PFSK-1 (cell line): ENCODE measurements at regions not wholly inside any gene's neighbourhood (a gene's known extent, or its start where the extent isn't known, plus 50 kb on each side); places are given as distances from the start of the nearest gene placed in this dataset.

Experiments
- FOXP2 ChIP-seq: optimal IDR thresholded peaks from 2 replicates; pipeline ENCODE3; 2011; ENCODE audit warnings: borderline replicate concordance, control low read depth, inconsistent platforms; ENCODE audit not compliant: insufficient read depth; ENCODE audit errors: extremely low read length, extremely low read depth
- POLR2AphosphoS5 ChIP-seq: IDR thresholded peaks from 2 replicates; pipeline ENCODE4 v1.6.1; 2012; ENCODE audit warnings: low read depth, mild to moderate bottlenecking, control low read depth, low read length, moderate library complexity
- SIN3A ChIP-seq: IDR thresholded peaks from 2 replicates; pipeline ENCODE4 v1.6.1; 2012; ENCODE audit warnings: mild to moderate bottlenecking, low read length, moderate library complexity, borderline replicate concordance; ENCODE audit not compliant: insufficient read depth
- TAF1 ChIP-seq: IDR thresholded peaks from 2 replicates; pipeline ENCODE4 v1.6.1; 2012; ENCODE audit warnings: low read length, control low read depth, borderline replicate concordance; ENCODE audit not compliant: insufficient read depth
- TF ChIP-seq, protein P1 (sequence below), 2 experiments: IDR thresholded peaks; 2 replicates each; pipeline versions ENCODE4 v1.6.1 to v1.8.0; 2011 to 2012; ENCODE audit warnings: low read depth in 2 of 2, low read length in 2 of 2, control low read depth in 1 of 2, inconsistent platforms in 1 of 2, mild to moderate bottlenecking in 1 of 2, moderate library complexity in 1 of 2; ENCODE audit not compliant: insufficient read depth in 1 of 2

DNA sequence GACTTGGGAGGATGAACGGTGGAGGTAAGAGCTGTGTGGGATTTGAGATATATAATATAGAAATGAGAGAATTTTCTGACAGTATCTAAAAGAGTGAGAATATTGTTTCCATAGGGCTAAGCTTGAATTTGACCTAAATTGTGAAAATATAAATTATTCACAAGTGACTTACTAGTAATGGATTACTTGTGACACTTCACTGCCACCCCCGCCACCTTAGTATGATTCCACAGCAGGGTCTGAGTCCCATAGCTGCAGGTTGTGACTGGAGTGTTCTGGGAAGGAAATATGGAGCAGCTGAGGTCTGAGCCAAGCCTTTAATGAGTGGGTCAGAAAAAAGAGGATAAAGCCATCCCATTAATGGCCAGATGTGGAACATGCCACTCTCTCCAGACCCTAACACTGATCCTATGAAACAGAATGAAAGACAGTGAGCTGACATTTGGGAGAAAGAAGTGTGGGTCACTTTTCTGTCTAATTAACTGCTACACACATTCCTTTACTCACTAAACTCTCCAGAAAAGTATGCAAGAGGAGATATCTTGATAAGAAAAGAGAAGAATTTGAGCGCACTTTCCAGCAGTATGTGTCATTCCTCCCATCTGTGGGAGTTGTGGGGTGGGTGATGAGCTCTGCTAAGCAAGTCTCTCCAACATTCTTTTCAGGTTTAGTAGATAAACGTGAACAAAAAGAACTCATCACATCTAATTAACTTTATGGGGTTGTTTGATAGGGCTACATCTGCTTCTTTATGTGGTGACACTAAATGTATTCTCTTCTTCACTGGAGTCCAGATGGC lies 1193.4 kb downstream of the SORCS3 start:
- TF ChIP-seq SIN3A (no peak), POLR2AphosphoS5 (no peak), FOXP2 (no peak), TAF1 (no peak)
- TF ChIP-seq, protein P1, sequence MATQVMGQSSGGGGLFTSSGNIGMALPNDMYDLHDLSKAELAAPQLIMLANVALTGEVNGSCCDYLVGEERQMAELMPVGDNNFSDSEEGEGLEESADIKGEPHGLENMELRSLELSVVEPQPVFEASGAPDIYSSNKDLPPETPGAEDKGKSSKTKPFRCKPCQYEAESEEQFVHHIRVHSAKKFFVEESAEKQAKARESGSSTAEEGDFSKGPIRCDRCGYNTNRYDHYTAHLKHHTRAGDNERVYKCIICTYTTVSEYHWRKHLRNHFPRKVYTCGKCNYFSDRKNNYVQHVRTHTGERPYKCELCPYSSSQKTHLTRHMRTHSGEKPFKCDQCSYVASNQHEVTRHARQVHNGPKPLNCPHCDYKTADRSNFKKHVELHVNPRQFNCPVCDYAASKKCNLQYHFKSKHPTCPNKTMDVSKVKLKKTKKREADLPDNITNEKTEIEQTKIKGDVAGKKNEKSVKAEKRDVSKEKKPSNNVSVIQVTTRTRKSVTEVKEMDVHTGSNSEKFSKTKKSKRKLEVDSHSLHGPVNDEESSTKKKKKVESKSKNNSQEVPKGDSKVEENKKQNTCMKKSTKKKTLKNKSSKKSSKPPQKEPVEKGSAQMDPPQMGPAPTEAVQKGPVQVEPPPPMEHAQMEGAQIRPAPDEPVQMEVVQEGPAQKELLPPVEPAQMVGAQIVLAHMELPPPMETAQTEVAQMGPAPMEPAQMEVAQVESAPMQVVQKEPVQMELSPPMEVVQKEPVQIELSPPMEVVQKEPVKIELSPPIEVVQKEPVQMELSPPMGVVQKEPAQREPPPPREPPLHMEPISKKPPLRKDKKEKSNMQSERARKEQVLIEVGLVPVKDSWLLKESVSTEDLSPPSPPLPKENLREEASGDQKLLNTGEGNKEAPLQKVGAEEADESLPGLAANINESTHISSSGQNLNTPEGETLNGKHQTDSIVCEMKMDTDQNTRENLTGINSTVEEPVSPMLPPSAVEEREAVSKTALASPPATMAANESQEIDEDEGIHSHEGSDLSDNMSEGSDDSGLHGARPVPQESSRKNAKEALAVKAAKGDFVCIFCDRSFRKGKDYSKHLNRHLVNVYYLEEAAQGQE (IDR thresholded peaks at IDR 0.05; ENCODE audit: insufficient read depth in 1 of 2, low read depth in 2 of 2, low read length in 2 of 2), result no peak

DNA sequence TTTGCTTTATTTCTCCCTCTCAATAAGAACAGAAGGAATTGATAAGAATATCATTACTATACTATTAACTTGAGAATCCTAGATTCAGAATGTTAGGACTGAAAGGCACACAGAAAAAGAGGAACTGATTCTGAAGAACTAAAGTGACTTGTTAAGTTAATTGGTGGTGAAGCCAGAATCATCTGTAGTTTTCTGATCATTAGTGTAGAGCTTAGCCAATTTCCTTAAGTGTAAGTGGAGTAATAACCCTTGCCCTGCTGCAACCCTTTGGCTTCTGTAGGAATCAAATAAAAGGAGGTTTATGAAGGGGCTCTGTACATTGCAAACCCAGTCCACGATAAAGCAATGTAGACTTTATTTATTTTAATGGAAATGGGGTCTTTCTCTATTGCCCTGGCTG lies 1186.0 kb downstream of the SORCS3 start:
- TF ChIP-seq POLR2AphosphoS5 (no peak), SIN3A (no peak), TAF1 (no peak), FOXP2 (no peak)
- TF ChIP-seq, protein P1 (IDR thresholded peaks at IDR 0.05; ENCODE audit: insufficient read depth in 1 of 2, low read depth in 2 of 2, low read length in 2 of 2), result no peak

DNA sequence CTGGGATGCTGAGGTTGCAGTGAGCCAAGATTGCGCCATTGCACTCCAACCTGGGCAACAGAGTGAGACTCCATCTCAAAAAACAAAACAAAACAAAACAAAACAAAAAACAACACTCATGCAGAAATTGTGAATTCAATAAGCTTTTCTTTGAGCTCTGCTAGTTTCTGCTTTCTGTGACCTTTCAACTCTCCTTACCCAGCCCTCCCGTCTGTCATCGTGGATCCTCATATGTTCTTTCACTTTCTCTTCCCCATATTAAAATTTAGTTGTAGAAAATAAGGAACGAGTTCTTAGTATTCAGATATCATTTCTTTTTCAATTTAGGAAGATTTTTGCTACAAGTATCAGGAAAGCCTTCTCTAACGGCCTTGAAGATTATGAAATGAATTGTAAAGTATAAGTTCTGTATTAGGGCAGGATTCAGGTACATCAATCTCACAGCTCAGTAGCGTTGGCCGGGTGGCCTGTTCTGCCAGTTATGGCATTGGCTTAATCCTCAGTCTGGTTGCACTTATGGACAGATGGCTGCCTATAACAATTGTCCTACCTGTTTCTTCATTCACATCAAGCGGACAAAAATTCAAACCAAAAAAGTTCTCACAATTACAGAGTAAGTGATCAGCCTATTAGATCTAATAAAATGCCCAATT lies 1167.0 kb downstream of the SORCS3 start:
- TF ChIP-seq, protein P1 (IDR thresholded peaks at IDR 0.05; ENCODE audit: insufficient read depth in 1 of 2, low read depth in 2 of 2, low read length in 2 of 2), result no peak
- TF ChIP-seq FOXP2 (no peak), TAF1 (no peak), SIN3A (no peak), POLR2AphosphoS5 (no peak)

DNA sequence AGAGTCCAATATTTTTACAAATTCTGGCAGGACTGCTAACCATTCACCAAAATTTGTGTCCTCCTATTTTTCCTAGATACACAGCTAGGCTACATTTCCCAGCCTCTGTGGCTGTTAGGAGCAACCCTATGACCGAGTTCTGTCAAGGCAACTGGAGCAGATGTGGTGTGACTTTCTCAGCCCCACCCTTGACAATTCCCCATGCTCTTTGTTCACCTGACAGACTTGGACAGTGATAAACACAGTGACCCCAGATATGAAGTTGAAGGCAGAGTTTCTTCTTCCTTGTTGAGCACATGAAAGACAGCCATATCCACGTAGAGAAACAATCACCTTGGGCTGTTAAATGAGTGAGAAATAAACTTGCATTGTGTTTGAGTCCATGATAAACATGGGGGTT lies 1162.1 kb downstream of the SORCS3 start:
- TF ChIP-seq TAF1 (no peak), FOXP2 (no peak), POLR2AphosphoS5 (no peak), SIN3A (no peak)
- TF ChIP-seq, protein P1 (IDR thresholded peaks at IDR 0.05; ENCODE audit: insufficient read depth in 1 of 2, low read depth in 2 of 2, low read length in 2 of 2), result no peak
